CD4-positive, alpha-beta T cell treated with Interleukin-4 for 1 hour (primary cell): ENCODE measurements at regions not wholly inside any gene's neighbourhood (a gene's known extent, or its start where the extent isn't known, plus 50 kb on each side); places are given as distances from the start of the nearest gene placed in this dataset.

ENCODE experiments used
- DNase-seq, 2 donors: peaks; one replicate each; pipeline ENCODE4 v3.0.0-alpha.2; 2020 to 2022

- DNase-seq: peak in 1 of 2 donors; percentile 52
Measured at GRCh38 chr3:189049458-189050236, 122.1 kb upstream of the TPRG1 start.

GRCh38 chr3:189053322-189053721 is 118.4 kb upstream of the TPRG1 start:
- no peak for DNase-seq

GRCh38 chr3:189056646-189057335 is 115.0 kb upstream of the TPRG1 start:
- no peak for DNase-seq

- DNase-seq: no peak
Measured at GRCh38 chr3:189057369-189057768, 114.4 kb upstream of the TPRG1 start.

- DNase-seq: no peak
Measured at GRCh38 chr3:189058071-189058470, 113.7 kb upstream of the TPRG1 start.

- no peak for DNase-seq
Measured at GRCh38 chr3:189070965-189071364, 100.8 kb upstream of the TPRG1 start.

- DNase-seq: no peak
Measured at GRCh38 chr3:189071446-189071845, 100.3 kb upstream of the TPRG1 start.

GRCh38 chr3:189076449-189076848 is 95.3 kb upstream of the TPRG1 start:
- no peak for DNase-seq

- DNase-seq: no peak
Measured at GRCh38 chr3:189080745-189081144, 91.0 kb upstream of the TPRG1 start.

GRCh38 chr3:189082666-189083427 is 88.9 kb upstream of the TPRG1 start:
- no peak for DNase-seq

GRCh38 chr3:189084620-189085019 is 87.2 kb upstream of the TPRG1 start:
- DNase-seq: no peak

GRCh38 chr3:189092547-189092946 is 79.2 kb upstream of the TPRG1 start:
- no peak for DNase-seq

GRCh38 chr3:189094539-189094938 is 77.2 kb upstream of the TPRG1 start:
- DNase-seq: no peak

- no peak for DNase-seq
Measured at GRCh38 chr3:189096092-189096491, 75.7 kb upstream of the TPRG1 start.

- DNase-seq: no peak
Measured at GRCh38 chr3:189099031-189099471, 72.7 kb upstream of the TPRG1 start.

- DNase-seq: no peak
Measured at GRCh38 chr3:189099505-189100290, 72.1 kb upstream of the TPRG1 start.

GRCh38 chr3:189100866-189101265 is 70.9 kb upstream of the TPRG1 start:
- no peak for DNase-seq

GRCh38 chr3:189101594-189101993 is 70.2 kb upstream of the TPRG1 start:
- DNase-seq: no peak

- no peak for DNase-seq
Measured at GRCh38 chr3:189103208-189103607, 68.6 kb upstream of the TPRG1 start.

GRCh38 chr3:189108067-189108466 is 63.7 kb upstream of the TPRG1 start:
- no peak for DNase-seq

- no peak for DNase-seq
Measured at GRCh38 chr3:189108735-189109134, 63.0 kb upstream of the TPRG1 start.

GRCh38 chr3:189109145-189109544 is 62.6 kb upstream of the TPRG1 start:
- DNase-seq: no peak

- DNase-seq: no peak
Measured at GRCh38 chr3:189117087-189117486, 54.7 kb upstream of the TPRG1 start.
